Natural killer cell treated with Interleukin-12 subunit alpha and Interleukin-12 subunit beta and Interleukin-15 and Interleukin-18, amount 100 ng/mL, for 72 hours (primary cell): ENCODE measurements at regions not wholly inside any gene's neighbourhood (a gene's known extent, or its start where the extent isn't known, plus 50 kb on each side); places are given as distances from the start of the nearest gene placed in this dataset.
"Not testable (repeated sequence)": the region's sequence is repeated elsewhere in the genome, so short reads cannot be mapped to it uniquely, and the experiment has no call there.

Experiments
- ATAC-seq, 2 donors: fragments of 150-1000 bp; cut with Tn5 transposase in 1 of 2; sonication (Bioruptor Pico), chemical (Tn5 transposase) in 1 of 2; 2 replicates each; pipeline ENCODE4 v1.10.0; 2021
- DNase-seq: peaks from one replicate; pipeline ENCODE4 v3.0.0; 2022; ENCODE audit warnings: low spot score
- H3K27ac Mint-ChIP-seq, 2 donors: 1 replicate in 1 of 2; 2 replicates in 1 of 2; pipeline ENCODE4 v1.8.0; 2022; ENCODE audit warnings: mixed read lengths in 2 of 2, mild to moderate bottlenecking in 1 of 2, moderate library complexity in 1 of 2
- H3K27me3 Mint-ChIP-seq, 2 donors: 1 replicate in 1 of 2; 2 replicates in 1 of 2; pipeline ENCODE4 v1.8.0; 2022; ENCODE audit warnings: mixed read lengths in 2 of 2
- H3K36me3 Mint-ChIP-seq: one replicate; pipeline ENCODE4 v1.8.0; 2022; ENCODE audit warnings: mixed read lengths
- H3K4me1 Mint-ChIP-seq, 2 donors: 1 replicate in 1 of 2; 2 replicates in 1 of 2; pipeline ENCODE4 v1.8.0; 2022; ENCODE audit warnings: low read depth in 2 of 2, mixed read lengths in 2 of 2, mild to moderate bottlenecking in 1 of 2
- H3K4me3 Mint-ChIP-seq: one replicate; pipeline ENCODE4 v1.8.0; 2022; ENCODE audit warnings: mixed read lengths
- H3K9me3 Mint-ChIP-seq: 2 replicates; pipeline ENCODE4 v1.8.0; 2022; ENCODE audit warnings: mixed read lengths

- ATAC-seq = peak; percentile 82 to 89
- H3K27me3 Mint-ChIP-seq = no peaks in the 10 kb centered on the region
- peaks cover 27% of the 10 kb centered on the region for H3K36me3 Mint-ChIP-seq
- peaks cover 12% of the 10 kb centered on the region for H3K9me3 Mint-ChIP-seq
- peak overlapping the region; percentile 88 for H3K4me3 Mint-ChIP-seq
- peak overlapping the region; percentile 88 to 97 for H3K27ac Mint-ChIP-seq
- H3K4me1 Mint-ChIP-seq = peaks cover 34 to 36% of the 10 kb centered on the region in 2 donors
- peak; percentile 68 for DNase-seq
Measured at GRCh38 chr2:7694076-7694985, 777.1 kb downstream of the RNF144A start.

DNA sequence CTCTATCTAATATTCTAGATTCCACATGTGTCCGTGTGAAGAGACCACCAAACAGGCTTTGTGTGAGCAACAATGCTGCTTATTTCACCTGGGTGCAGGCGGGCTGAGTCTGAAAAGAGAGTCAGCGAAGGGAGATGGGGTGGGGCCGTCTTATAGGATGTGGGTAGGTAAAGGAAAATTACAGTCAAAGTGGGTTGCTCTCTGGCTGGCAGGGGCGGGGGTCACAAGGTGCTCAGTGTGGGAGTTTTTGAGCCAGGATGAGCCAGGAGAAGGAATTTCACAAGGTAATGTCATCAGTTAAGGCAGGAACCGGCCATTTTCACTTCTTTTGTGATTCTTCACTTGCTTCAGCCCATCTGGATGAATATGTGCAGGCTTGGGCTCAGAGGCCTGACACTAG is 779.3 kb downstream of the RNF144A start:
- Mint-ChIP-seq H3K36me3 (peaks cover 34% of the 10 kb centered on the region), H3K4me1 (peaks cover 34 to 36% of the 10 kb centered on the region in 2 donors), H3K9me3 (peaks cover 12% of the 10 kb centered on the region), H3K27ac (peak overlapping the region in 1 of 2 donors; percentile 27)
- not testable (repeated sequence) for H3K4me3 Mint-ChIP-seq, ATAC-seq, DNase-seq, H3K27me3 Mint-ChIP-seq

GRCh38 chr2:7697052-7697451 is 779.8 kb downstream of the RNF144A start:
- ATAC-seq (no peak), DNase-seq (no peak)
- Mint-ChIP-seq H3K36me3 (peaks cover 30% of the 10 kb centered on the region), H3K9me3 (peaks cover 10% of the 10 kb centered on the region), H3K27ac (no peak overlapping the region), H3K4me1 (peaks cover 31 to 32% of the 10 kb centered on the region in 2 donors), H3K27me3 (no peaks in the 10 kb centered on the region), H3K4me3 (no peak overlapping the region)

GRCh38 chr2:7701791-7702190 is 784.6 kb downstream of the RNF144A start:
- H3K27me3 Mint-ChIP-seq = no peaks in the 10 kb centered on the region
- H3K4me3 Mint-ChIP-seq = no peak overlapping the region
- no peaks in the 10 kb centered on the region for H3K9me3 Mint-ChIP-seq
- ATAC-seq (no peak), DNase-seq (no peak)
- peak overlapping the region in 1 of 2 donors; percentile 71 for H3K27ac Mint-ChIP-seq
- peaks cover 4 to 5% of the 10 kb centered on the region in 2 donors for H3K4me1 Mint-ChIP-seq
- peaks cover 6% of the 10 kb centered on the region for H3K36me3 Mint-ChIP-seq

GRCh38 chr2:7703048-7703447 is 785.8 kb downstream of the RNF144A start:
- Mint-ChIP-seq H3K27me3 (no peaks in the 10 kb centered on the region), H3K9me3 (no peaks in the 10 kb centered on the region)
- ATAC-seq = no peak

DNA sequence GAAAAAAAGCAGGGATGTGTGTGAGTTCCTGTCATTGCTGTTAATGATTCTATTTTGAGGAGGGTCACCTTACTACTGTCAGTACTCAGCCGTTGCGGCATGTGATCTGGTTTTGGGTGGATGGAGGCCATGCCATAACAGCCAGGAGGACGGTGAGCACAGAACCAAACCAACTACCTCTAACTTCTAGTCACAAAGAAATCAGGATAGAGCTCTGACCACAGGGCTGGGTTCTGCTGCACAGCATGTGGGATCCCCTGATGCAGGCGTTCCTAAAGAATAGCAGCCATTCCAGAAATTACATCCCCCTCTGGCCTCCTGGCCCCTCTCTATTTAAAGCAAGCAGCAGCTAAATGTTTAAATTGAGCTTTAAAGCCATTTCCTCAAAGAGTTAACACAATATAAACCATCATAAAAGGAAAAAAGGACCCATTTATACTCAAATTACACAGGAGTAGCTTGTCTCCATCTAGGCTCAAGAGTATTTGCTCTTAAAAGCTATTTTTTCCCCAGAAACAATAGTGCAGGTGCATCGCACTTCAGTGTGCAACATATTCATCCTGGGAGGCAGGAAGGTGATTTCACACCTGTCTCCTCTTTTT is 786.4 kb downstream of the RNF144A start:
- H3K4me3 Mint-ChIP-seq = no peak overlapping the region
- H3K36me3 Mint-ChIP-seq = peaks cover 6% of the 10 kb centered on the region
- DNase-seq (no peak), ATAC-seq (no peak)
- no peaks in the 10 kb centered on the region for H3K9me3 Mint-ChIP-seq
- H3K4me1 Mint-ChIP-seq = peaks cover 5 to 8% of the 10 kb centered on the region in 2 donors
- no peak overlapping the region for H3K27ac Mint-ChIP-seq
- H3K27me3 Mint-ChIP-seq = no peaks in the 10 kb centered on the region

More at GRCh38 chr2:7703048-7703447, 785.8 kb downstream of the RNF144A start:
- peaks cover 6% of the 10 kb centered on the region for H3K36me3 Mint-ChIP-seq
- peaks cover 5 to 8% of the 10 kb centered on the region in 2 donors for H3K4me1 Mint-ChIP-seq
- no peak overlapping the region for H3K4me3 Mint-ChIP-seq
- DNase-seq = no peak
- peak overlapping the region in 1 of 2 donors; percentile 71 for H3K27ac Mint-ChIP-seq

DNA sequence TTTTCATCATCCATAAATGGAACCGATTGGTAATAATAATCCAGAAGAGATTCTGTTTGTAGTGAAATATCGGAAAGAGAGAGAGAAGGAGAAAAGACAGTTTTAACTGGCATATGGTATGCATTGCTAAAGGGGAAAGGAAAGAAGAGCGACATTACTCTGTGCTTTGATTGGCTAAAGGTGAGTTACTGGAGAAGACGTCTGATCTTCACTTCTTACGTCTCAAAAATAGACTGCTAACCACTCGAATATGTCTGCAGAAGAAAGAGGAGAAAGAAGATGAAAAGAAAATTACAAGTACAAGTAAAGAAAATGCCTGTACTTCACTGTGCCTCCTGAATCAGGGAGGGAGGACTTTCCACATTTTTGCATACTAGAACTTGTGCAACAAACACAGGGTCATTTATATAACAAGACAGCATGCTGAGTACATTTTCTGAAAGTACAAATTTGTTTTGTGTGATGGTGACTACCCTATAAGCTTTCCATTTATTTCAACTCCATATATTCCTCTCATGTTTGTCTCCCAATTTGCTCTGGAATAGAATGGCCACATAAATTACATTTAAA is 787.2 kb downstream of the RNF144A start:
- H3K4me1 Mint-ChIP-seq = peaks cover 5 to 8% of the 10 kb centered on the region in 2 donors
- H3K27ac Mint-ChIP-seq = no peak overlapping the region
- no peak overlapping the region for H3K4me3 Mint-ChIP-seq
- DNase-seq = no peak
- H3K9me3 Mint-ChIP-seq = no peaks in the 10 kb centered on the region
- ATAC-seq = no peak
- H3K27me3 Mint-ChIP-seq = no peaks in the 10 kb centered on the region
- H3K36me3 Mint-ChIP-seq = peaks cover 6% of the 10 kb centered on the region

- no peaks in the 10 kb centered on the region for H3K27me3 Mint-ChIP-seq
- DNase-seq (no peak), ATAC-seq (no peak)
- H3K4me1 Mint-ChIP-seq = peaks cover 5 to 15% of the 10 kb centered on the region in 2 donors
- no peak overlapping the region for H3K4me3 Mint-ChIP-seq
- peak overlapping the region in 1 of 2 donors; percentile 24 for H3K27ac Mint-ChIP-seq
- no peaks in the 10 kb centered on the region for H3K9me3 Mint-ChIP-seq
- H3K36me3 Mint-ChIP-seq = no peaks in the 10 kb centered on the region
Measured at GRCh38 chr2:7706791-7707190, 789.6 kb downstream of the RNF144A start.

DNA sequence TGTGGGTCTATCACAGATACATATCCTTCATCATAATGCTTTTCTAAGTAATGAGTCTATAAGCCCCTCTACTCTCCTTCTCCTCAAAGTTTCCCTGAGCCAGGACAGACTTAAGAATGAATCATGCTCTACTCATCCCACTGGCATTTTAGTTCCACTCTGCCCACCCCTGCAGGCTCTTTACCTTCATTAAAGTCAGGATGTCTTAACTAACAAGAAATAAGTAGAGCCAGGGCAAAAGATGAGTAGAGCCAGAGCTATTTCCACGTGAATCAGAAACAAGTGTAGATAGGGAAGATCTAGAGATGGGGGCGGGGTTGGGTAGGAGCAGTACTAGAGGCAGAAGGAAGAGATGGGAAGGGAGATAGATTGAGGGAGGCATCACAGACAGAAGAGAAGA is 790.5 kb downstream of the RNF144A start:
- Mint-ChIP-seq H3K27ac (peak overlapping the region in 1 of 2 donors; percentile 24), H3K36me3 (no peaks in the 10 kb centered on the region), H3K4me1 (peaks cover 4 to 16% of the 10 kb centered on the region in 2 donors), H3K4me3 (no peak overlapping the region), H3K9me3 (no peaks in the 10 kb centered on the region), H3K27me3 (no peaks in the 10 kb centered on the region)
- ATAC-seq (no peak), DNase-seq (no peak)

DNA sequence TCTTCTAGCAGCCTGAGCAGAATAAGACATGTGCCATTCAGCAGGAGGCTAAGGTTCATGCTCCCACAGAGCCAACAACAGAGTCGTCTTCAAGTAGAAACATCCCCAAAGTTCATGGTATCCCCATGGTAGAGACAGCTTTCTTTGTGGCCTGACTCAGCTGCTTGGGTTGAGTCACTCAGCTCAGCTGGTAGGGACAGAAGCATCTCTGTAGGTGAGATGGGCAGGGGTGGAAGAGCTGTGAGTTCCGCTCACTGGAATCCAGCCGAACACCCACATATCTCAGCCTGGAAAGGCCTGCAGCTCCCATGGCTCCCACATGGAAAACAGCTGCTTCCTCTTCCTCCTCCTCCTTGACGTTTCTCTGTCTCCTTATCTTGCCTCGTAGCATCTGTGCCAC is 792.7 kb downstream of the RNF144A start:
- H3K9me3 Mint-ChIP-seq = peaks cover 2% of the 10 kb centered on the region
- H3K27ac Mint-ChIP-seq = peak overlapping the region in 1 of 2 donors; percentile 52
- no peak overlapping the region for H3K4me3 Mint-ChIP-seq
- peaks cover 4 to 22% of the 10 kb centered on the region in 2 donors for H3K4me1 Mint-ChIP-seq
- ATAC-seq (no peak), DNase-seq (no peak)
- H3K36me3 Mint-ChIP-seq = peaks cover 4% of the 10 kb centered on the region
- H3K27me3 Mint-ChIP-seq = peaks cover 0 to 2% of the 10 kb centered on the region in 2 donors

- Mint-ChIP-seq H3K27ac (peak overlapping the region in 1 of 2 donors; percentile 79), H3K36me3 (peaks cover 4% of the 10 kb centered on the region), H3K9me3 (peaks cover 2% of the 10 kb centered on the region), H3K4me3 (no peak overlapping the region), H3K27me3 (peaks cover 0 to 2% of the 10 kb centered on the region in 2 donors), H3K4me1 (peaks cover 4 to 22% of the 10 kb centered on the region in 2 donors)
- ATAC-seq = no peak
- no peak for DNase-seq
Measured at GRCh38 chr2:7711167-7711566, 794.0 kb downstream of the RNF144A start.

- H3K36me3 Mint-ChIP-seq = peaks cover 31% of the 10 kb centered on the region
- H3K27ac Mint-ChIP-seq = peak overlapping the region; percentile 36 to 62
- peaks cover 41% of the 10 kb centered on the region in 2 donors for H3K4me1 Mint-ChIP-seq
- H3K27me3 Mint-ChIP-seq = no peaks in the 10 kb centered on the region
- peak overlapping the region; percentile 28 for H3K4me3 Mint-ChIP-seq
- ATAC-seq = no peak
- no peaks in the 10 kb centered on the region for H3K9me3 Mint-ChIP-seq
- no peak for DNase-seq
Measured at GRCh38 chr2:7719876-7720275, 802.7 kb downstream of the RNF144A start.

GRCh38 chr2:7721413-7721995 is 804.3 kb downstream of the RNF144A start:
- peak overlapping the region; percentile 93 for H3K4me3 Mint-ChIP-seq
- peaks cover 53 to 54% of the 10 kb centered on the region in 2 donors for H3K4me1 Mint-ChIP-seq
- peaks cover 37% of the 10 kb centered on the region for H3K36me3 Mint-ChIP-seq
- DNase-seq (no peak), ATAC-seq (no peak)
- no peaks in the 10 kb centered on the region for H3K9me3 Mint-ChIP-seq
- peak overlapping the region; percentile 88 to 94 for H3K27ac Mint-ChIP-seq
- H3K27me3 Mint-ChIP-seq = no peaks in the 10 kb centered on the region
